ENCODE measurements at regions not wholly inside any gene's neighbourhood (a gene's known extent, or its start where the extent isn't known, plus 50 kb on each side); places are given as distances from the start of the nearest gene placed in this dataset.
A peak's percentile ranks its signal among the peaks of the same experiment; 100 is the strongest.

DNA sequence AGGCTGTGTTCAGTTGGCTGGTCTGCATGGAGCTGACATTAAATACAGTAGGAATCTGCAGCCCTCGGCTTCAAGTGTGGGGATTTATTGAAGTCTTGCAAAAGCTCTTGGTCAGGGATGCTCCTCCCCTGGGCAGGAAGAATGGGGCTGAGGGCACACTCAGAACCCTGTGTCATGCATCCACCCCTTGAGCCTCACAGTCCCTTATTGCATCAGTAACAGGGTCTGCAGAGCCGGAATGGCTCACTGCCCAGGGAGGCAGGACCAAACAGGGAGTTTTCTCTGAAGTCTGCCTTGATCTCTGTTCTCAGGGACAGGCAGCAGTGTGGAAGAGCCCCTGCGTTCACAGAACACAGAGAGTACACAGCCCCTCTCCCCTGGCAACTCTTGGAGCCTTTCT, 216.8 kb downstream of the ENGASE start:
- Histone ChIP-seq H3K4me3 (no peak overlapping the region), H3K4me1 (no peaks in the 10 kb centered on the region), H3K36me3 (no peaks in the 10 kb centered on the region), H3K27me3 (peaks cover 0 to 47% (median 7%) of the 10 kb centered on the region in 9 donors), H3K27ac (no peak overlapping the region), H3K9me3 (no peaks in the 10 kb centered on the region)
- TF ChIP-seq POLR2A (IDR thresholded peaks at IDR 0.05), result no peak
- TF ChIP-seq, protein P1, sequence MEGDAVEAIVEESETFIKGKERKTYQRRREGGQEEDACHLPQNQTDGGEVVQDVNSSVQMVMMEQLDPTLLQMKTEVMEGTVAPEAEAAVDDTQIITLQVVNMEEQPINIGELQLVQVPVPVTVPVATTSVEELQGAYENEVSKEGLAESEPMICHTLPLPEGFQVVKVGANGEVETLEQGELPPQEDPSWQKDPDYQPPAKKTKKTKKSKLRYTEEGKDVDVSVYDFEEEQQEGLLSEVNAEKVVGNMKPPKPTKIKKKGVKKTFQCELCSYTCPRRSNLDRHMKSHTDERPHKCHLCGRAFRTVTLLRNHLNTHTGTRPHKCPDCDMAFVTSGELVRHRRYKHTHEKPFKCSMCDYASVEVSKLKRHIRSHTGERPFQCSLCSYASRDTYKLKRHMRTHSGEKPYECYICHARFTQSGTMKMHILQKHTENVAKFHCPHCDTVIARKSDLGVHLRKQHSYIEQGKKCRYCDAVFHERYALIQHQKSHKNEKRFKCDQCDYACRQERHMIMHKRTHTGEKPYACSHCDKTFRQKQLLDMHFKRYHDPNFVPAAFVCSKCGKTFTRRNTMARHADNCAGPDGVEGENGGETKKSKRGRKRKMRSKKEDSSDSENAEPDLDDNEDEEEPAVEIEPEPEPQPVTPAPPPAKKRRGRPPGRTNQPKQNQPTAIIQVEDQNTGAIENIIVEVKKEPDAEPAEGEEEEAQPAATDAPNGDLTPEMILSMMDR (IDR thresholded peaks at IDR 0.05), result no peak
- WGBS, 4 donors, result 61 to 65% (median 63%) methylated on average over 2 to 3 of the region's 3 CpGs
- intact Hi-C loops (cut with DNase I), result no loop called here
- ATAC-seq, result no peak
- DNase-seq, result no peak

DNA sequence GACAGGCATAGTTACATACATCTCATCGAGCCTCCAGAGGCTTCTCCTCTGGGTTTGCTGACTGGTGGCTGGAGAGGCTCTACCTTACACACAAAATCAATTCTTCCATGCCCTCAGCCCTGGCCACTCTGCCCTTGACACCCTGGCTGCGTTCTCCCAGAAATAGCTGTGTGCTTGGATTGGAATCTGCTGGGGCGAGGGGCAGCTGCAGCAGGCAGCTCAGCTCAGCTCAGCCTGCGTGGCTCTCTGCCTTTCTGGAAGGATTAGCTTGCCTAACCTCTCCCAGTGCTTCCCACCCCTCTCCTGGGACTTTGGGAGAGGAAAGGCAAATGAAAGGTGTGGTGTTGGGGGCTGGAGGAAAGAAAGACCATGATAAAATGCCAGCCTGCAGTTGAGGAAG, 216.1 kb downstream of the ENGASE start:
- no peaks in the 10 kb centered on the region for H3K4me1 ChIP-seq
- H3K27ac ChIP-seq, result no peak overlapping the region
- 57 to 63% (median 60%) methylated on average over 4 of the region's 4 CpGs for WGBS, 4 donors
- ATAC-seq (peak in 2 of 4 donors; percentile 72 to 85), DNase-seq (no peak)
- H3K36me3 ChIP-seq, result no peaks in the 10 kb centered on the region
- H3K9me3 ChIP-seq, result no peaks in the 10 kb centered on the region
- peaks cover 0 to 54% (median 7%) of the 10 kb centered on the region in 9 donors for H3K27me3 ChIP-seq
- no peak overlapping the region for H3K4me3 ChIP-seq
- intact Hi-C loops (cut with DNase I), result no loop called here
- TF ChIP-seq, protein P1 (IDR thresholded peaks at IDR 0.05), result no peak
- TF ChIP-seq POLR2A (IDR thresholded peaks at IDR 0.05), result no peak

DNA sequence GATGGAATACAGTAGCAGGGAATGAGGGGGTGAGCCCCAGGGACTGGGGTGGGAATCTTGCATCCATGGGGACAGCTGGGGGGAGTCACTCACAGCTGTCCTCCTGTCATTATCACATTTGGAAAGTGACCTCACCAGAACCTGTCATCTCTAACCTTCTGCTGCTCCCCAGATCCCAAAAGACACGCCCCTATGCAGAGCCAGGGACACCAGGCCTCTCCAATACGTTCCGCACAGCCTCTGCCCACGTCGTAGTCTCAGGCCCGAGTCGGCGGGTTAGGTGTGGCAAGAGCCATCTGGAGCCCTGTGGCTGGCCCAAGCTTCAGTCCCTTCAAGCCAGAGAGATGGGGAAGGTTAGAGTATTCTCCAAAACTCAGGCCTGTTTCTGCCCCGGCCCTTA, 214.3 kb downstream of the ENGASE start:
- intact Hi-C loops (cut with DNase I), result no loop called here
- Histone ChIP-seq H3K9me3 (no peaks in the 10 kb centered on the region), H3K27ac (no peak overlapping the region), H3K27me3 (peaks cover 0 to 62% (median 7%) of the 10 kb centered on the region in 9 donors), H3K4me1 (no peaks in the 10 kb centered on the region), H3K4me3 (no peak overlapping the region), H3K36me3 (no peaks in the 10 kb centered on the region)
- ATAC-seq, result no peak
- no peak for DNase-seq
- TF ChIP-seq, protein P1 (IDR thresholded peaks at IDR 0.05), result no peak
- TF ChIP-seq POLR2A (IDR thresholded peaks at IDR 0.05), result no peak
- 72 to 79% (median 76%) methylated on average over 9 of the region's 9 CpGs for WGBS, 4 donors

DNA sequence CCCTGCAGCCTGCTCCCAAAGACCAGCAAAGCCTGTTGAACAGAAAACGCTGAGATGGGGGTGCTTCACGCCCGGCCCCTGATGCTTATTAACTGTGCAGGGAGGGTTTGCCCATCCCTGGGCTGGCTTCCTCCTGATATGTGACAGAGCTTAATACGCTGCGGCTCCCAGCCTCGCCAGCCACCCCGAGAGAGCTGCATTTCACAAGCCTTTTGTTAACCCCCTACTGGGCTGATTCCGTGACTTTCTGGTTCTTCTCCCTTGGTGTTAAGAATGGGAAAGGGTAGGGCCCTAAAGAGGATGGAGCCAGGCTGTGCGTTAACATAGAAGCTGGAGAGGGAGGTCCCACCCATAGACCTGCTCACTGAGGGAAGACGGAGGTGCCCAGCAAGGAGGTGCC, 211.8 kb downstream of the ENGASE start:
- no peak overlapping the region for H3K27ac ChIP-seq
- H3K36me3 ChIP-seq, result no peaks in the 10 kb centered on the region
- 10 to 19% (median 16%) methylated on average over 8 to 10 of the region's 10 CpGs for WGBS, 4 donors
- peaks cover 0 to 59% (median 7%) of the 10 kb centered on the region in 9 donors for H3K27me3 ChIP-seq
- no peaks in the 10 kb centered on the region for H3K4me1 ChIP-seq
- intact Hi-C loops (cut with DNase I), result no loop called here
- DNase-seq, result peak in 1 of 5 donors; percentile 29
- no peak overlapping the region for H3K4me3 ChIP-seq
- no peak for ATAC-seq
- no peaks in the 10 kb centered on the region for H3K9me3 ChIP-seq
- no peak for TF ChIP-seq POLR2A (IDR thresholded peaks at IDR 0.05)
- TF ChIP-seq, protein P1 (IDR thresholded peaks at IDR 0.05), result no peak
